ENCODE measurements at regions not wholly inside any gene's neighbourhood (a gene's known extent, or its start where the extent isn't known, plus 50 kb on each side); places are given as distances from the start of the nearest gene placed in this dataset.

- in situ Hi-C loops (cut with HindIII; ENCODE audit: low sequenced_read_pairs), result no loop called here
Observed at GRCh38 chr7:126378642-126379041, 874.1 kb downstream of the GRM8 start.

- in situ Hi-C loops (cut with HindIII; ENCODE audit: low sequenced_read_pairs), result no loop called here
Observed at GRCh38 chr7:126370038-126370668, 882.6 kb downstream of the GRM8 start.

GRCh38 chr7:126362746-126363145 is 890.0 kb downstream of the GRM8 start:
- in situ Hi-C loops (cut with HindIII; ENCODE audit: low sequenced_read_pairs), result no loop called here

- in situ Hi-C loops (cut with HindIII; ENCODE audit: low sequenced_read_pairs), result no loop called here
Observed at GRCh38 chr7:126361183-126361582, 891.6 kb downstream of the GRM8 start.

- in situ Hi-C loops (cut with HindIII; ENCODE audit: low sequenced_read_pairs), result no loop called here
Observed at GRCh38 chr7:126339813-126340212, 912.9 kb downstream of the GRM8 start.

GRCh38 chr7:126305671-126306070 is 947.1 kb downstream of the GRM8 start:
- in situ Hi-C loops (cut with HindIII; ENCODE audit: low sequenced_read_pairs), result no loop called here

GRCh38 chr7:126303926-126304325 is 948.8 kb downstream of the GRM8 start:
- in situ Hi-C loops (cut with HindIII; ENCODE audit: low sequenced_read_pairs), result no loop called here

- in situ Hi-C loops (cut with HindIII; ENCODE audit: low sequenced_read_pairs), result no loop called here
Observed at GRCh38 chr7:126302639-126303038, 950.1 kb downstream of the GRM8 start.

GRCh38 chr7:126286317-126286716 is 966.4 kb downstream of the GRM8 start:
- in situ Hi-C loops (cut with HindIII; ENCODE audit: low sequenced_read_pairs), result no loop called here

- in situ Hi-C loops (cut with HindIII; ENCODE audit: low sequenced_read_pairs), result no loop called here
Observed at GRCh38 chr7:126236261-126236660, 1016.5 kb downstream of the GRM8 start.

GRCh38 chr7:126228356-126229061 is 1024.2 kb downstream of the GRM8 start:
- in situ Hi-C loops (cut with HindIII; ENCODE audit: low sequenced_read_pairs), result no loop called here

GRCh38 chr7:126227643-126228042 is 1025.1 kb downstream of the GRM8 start:
- in situ Hi-C loops (cut with HindIII; ENCODE audit: low sequenced_read_pairs), result no loop called here

- in situ Hi-C loops (cut with HindIII; ENCODE audit: low sequenced_read_pairs), result no loop called here
Observed at GRCh38 chr7:126227055-126227454, 1025.7 kb downstream of the GRM8 start.

- in situ Hi-C loops (cut with HindIII; ENCODE audit: low sequenced_read_pairs), result no loop called here
Observed at GRCh38 chr7:126223729-126224128, 1029.0 kb downstream of the GRM8 start.

- in situ Hi-C loops (cut with HindIII; ENCODE audit: low sequenced_read_pairs), result no loop called here
Observed at GRCh38 chr7:126222782-126223181, 1030.0 kb downstream of the GRM8 start.

- in situ Hi-C loops (cut with HindIII; ENCODE audit: low sequenced_read_pairs), result no loop called here
Observed at GRCh38 chr7:126215785-126216184, 1037.0 kb downstream of the GRM8 start.

- in situ Hi-C loops (cut with HindIII; ENCODE audit: low sequenced_read_pairs), result no loop called here
Observed at GRCh38 chr7:126213876-126214275, 1038.9 kb downstream of the GRM8 start.

GRCh38 chr7:126211875-126212274 is 1040.9 kb downstream of the GRM8 start:
- in situ Hi-C loops (cut with HindIII; ENCODE audit: low sequenced_read_pairs), result no loop called here

- in situ Hi-C loops (cut with HindIII; ENCODE audit: low sequenced_read_pairs), result no loop called here
Observed at GRCh38 chr7:126210707-126211106, 1042.0 kb downstream of the GRM8 start.

- in situ Hi-C loops (cut with HindIII; ENCODE audit: low sequenced_read_pairs), result no loop called here
Observed at GRCh38 chr7:126203185-126203584, 1049.6 kb downstream of the GRM8 start.

GRCh38 chr7:126202177-126202576 is 1050.6 kb downstream of the GRM8 start:
- in situ Hi-C loops (cut with HindIII; ENCODE audit: low sequenced_read_pairs), result no loop called here

GRCh38 chr7:126185959-126186580 is 1066.7 kb downstream of the GRM8 start:
- in situ Hi-C loops (cut with HindIII; ENCODE audit: low sequenced_read_pairs), result no loop called here
